ENCODE measurements at regions not wholly inside any gene's neighbourhood (a gene's known extent, or its start where the extent isn't known, plus 50 kb on each side); places are given as distances from the start of the nearest gene placed in this dataset.
"Not testable (repeated sequence)": the region's sequence is repeated elsewhere in the genome, so short reads cannot be mapped to it uniquely, and the experiment has no call there.

GRCh38 chr4:174009686-174010451 lies 273.6 kb downstream of the FBXO8 start:
- Histone ChIP-seq H3K27me3 (ENCODE audit: control insufficient read depth, insufficient read depth, low read length) (no peaks in the 10 kb centered on the region), H3K36me3 (ENCODE audit: control insufficient read depth, insufficient read depth, low read length) (no peaks in the 10 kb centered on the region), H3K4me3 (ENCODE audit: low read depth, low read length) (no peak overlapping the region)
- DNase-seq (ENCODE audit: low read depth): no peak
- TF ChIP-seq CTCF (IDR thresholded peaks at IDR 0.05; ENCODE audit: insufficient read depth, low read length, poor library complexity, severe bottlenecking): no peak

- H3K36me3 ChIP-seq (ENCODE audit: control insufficient read depth, insufficient read depth, low read length): no peaks in the 10 kb centered on the region
- no peak for TF ChIP-seq CTCF (IDR thresholded peaks at IDR 0.05; ENCODE audit: insufficient read depth, low read length, poor library complexity, severe bottlenecking)
- no peak overlapping the region for H3K4me3 ChIP-seq (ENCODE audit: low read depth, low read length)
- DNase-seq (ENCODE audit: low read depth): no peak
- H3K27me3 ChIP-seq (ENCODE audit: control insufficient read depth, insufficient read depth, low read length): no peaks in the 10 kb centered on the region
Observed at GRCh38 chr4:174005422-174005821, 278.0 kb downstream of the FBXO8 start.

- no peak overlapping the region for H3K4me3 ChIP-seq (ENCODE audit: low read depth, low read length)
- H3K36me3 ChIP-seq (ENCODE audit: control insufficient read depth, insufficient read depth, low read length): no peaks in the 10 kb centered on the region
- no peak for DNase-seq (ENCODE audit: low read depth)
- H3K27me3 ChIP-seq (ENCODE audit: control insufficient read depth, insufficient read depth, low read length): no peaks in the 10 kb centered on the region
- no peak for TF ChIP-seq CTCF (IDR thresholded peaks at IDR 0.05; ENCODE audit: insufficient read depth, low read length, poor library complexity, severe bottlenecking)
Observed at GRCh38 chr4:173998471-173999144, 284.9 kb downstream of the FBXO8 start.

- not testable (repeated sequence) for H3K36me3 ChIP-seq (ENCODE audit: control insufficient read depth, insufficient read depth, low read length); H3K4me3 ChIP-seq (ENCODE audit: low read depth, low read length); DNase-seq (ENCODE audit: low read depth); H3K27me3 ChIP-seq (ENCODE audit: control insufficient read depth, insufficient read depth, low read length)
Observed at GRCh38 chr4:173995779-173996178, 287.7 kb downstream of the FBXO8 start.

GRCh38 chr4:173991814-173992213 lies 291.7 kb downstream of the FBXO8 start:
- no peak for TF ChIP-seq CTCF (IDR thresholded peaks at IDR 0.05; ENCODE audit: insufficient read depth, low read length, poor library complexity, severe bottlenecking)
- H3K4me3 ChIP-seq (ENCODE audit: low read depth, low read length): no peak overlapping the region
- no peaks in the 10 kb centered on the region for H3K27me3 ChIP-seq (ENCODE audit: control insufficient read depth, insufficient read depth, low read length)
- H3K36me3 ChIP-seq (ENCODE audit: control insufficient read depth, insufficient read depth, low read length): no peaks in the 10 kb centered on the region
- no peak for DNase-seq (ENCODE audit: low read depth)

GRCh38 chr4:173991316-173991715 lies 292.2 kb downstream of the FBXO8 start:
- Histone ChIP-seq H3K27me3 (ENCODE audit: control insufficient read depth, insufficient read depth, low read length) (no peaks in the 10 kb centered on the region), H3K4me3 (ENCODE audit: low read depth, low read length) (no peak overlapping the region), H3K36me3 (ENCODE audit: control insufficient read depth, insufficient read depth, low read length) (no peaks in the 10 kb centered on the region)
- TF ChIP-seq CTCF (IDR thresholded peaks at IDR 0.05; ENCODE audit: insufficient read depth, low read length, poor library complexity, severe bottlenecking): no peak
- DNase-seq (ENCODE audit: low read depth): no peak
